ENCODE measurements at regions not wholly inside any gene's neighbourhood (a gene's known extent, or its start where the extent isn't known, plus 50 kb on each side); places are given as distances from the start of the nearest gene placed in this dataset.

DNA sequence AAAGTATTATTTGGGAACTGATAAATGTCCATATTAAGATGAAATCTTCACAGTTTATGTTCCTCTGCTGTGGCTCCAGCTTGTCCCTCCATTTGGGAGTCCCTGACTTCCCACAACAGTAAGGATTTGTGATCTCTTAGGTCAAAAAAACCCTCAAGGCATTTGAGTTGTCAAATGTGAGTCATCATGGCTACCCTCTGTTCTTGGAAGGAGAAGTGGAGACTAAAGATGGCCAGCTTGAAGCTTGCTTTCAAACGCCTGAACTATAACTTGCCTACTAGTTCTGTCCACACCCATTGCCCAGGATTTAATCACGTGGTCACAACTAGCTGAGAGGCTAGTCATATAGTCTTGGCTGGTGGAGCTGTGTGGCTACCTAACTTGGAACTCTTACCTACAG is 107.8 kb downstream of the CCNG2 start:
- TF ChIP-seq EZH2 (IDR thresholded peaks at IDR 0.05): no peak
- TF ChIP-seq, protein P1, sequence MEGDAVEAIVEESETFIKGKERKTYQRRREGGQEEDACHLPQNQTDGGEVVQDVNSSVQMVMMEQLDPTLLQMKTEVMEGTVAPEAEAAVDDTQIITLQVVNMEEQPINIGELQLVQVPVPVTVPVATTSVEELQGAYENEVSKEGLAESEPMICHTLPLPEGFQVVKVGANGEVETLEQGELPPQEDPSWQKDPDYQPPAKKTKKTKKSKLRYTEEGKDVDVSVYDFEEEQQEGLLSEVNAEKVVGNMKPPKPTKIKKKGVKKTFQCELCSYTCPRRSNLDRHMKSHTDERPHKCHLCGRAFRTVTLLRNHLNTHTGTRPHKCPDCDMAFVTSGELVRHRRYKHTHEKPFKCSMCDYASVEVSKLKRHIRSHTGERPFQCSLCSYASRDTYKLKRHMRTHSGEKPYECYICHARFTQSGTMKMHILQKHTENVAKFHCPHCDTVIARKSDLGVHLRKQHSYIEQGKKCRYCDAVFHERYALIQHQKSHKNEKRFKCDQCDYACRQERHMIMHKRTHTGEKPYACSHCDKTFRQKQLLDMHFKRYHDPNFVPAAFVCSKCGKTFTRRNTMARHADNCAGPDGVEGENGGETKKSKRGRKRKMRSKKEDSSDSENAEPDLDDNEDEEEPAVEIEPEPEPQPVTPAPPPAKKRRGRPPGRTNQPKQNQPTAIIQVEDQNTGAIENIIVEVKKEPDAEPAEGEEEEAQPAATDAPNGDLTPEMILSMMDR (IDR thresholded peaks at IDR 0.05): no peak
